H1 (cell line): ENCODE measurements at regions not wholly inside any gene's neighbourhood (a gene's known extent, or its start where the extent isn't known, plus 50 kb on each side); places are given as distances from the start of the nearest gene placed in this dataset.

Experiments used
- BCL11A ChIP-seq, 2 experiments: IDR thresholded peaks; one replicate each; pipeline ENCODE4 v1.6.1; 2011; ENCODE audit warnings: low read depth in 2 of 2, low read length in 2 of 2, mild to moderate bottlenecking in 2 of 2
- BRCA1 ChIP-seq: IDR thresholded peaks from 2 replicates; pipeline ENCODE4 v1.6.1; 2012; ENCODE audit warnings: low read depth, low read length, improper control_type of control experiment
- CREB1 ChIP-seq: IDR thresholded peaks from 2 replicates; pipeline ENCODE4 v1.6.1; 2012; ENCODE audit warnings: inconsistent platforms
- RBBP5 ChIP-seq: IDR thresholded peaks from 2 replicates; pipeline ENCODE4 v1.7.1; 2012; ENCODE audit warnings: low read depth, mild to moderate bottlenecking, inconsistent platforms, low read length, moderate library complexity, borderline replicate concordance
- TF ChIP-seq, protein P1 (sequence below): fragments of 300-600 bp; sonication (generic); IDR thresholded peaks from 2 replicates; pipeline ENCODE4 v1.7.1; 2012; ENCODE audit warnings: low read length, moderate library complexity, mild to moderate bottlenecking, inconsistent platforms; ENCODE audit not compliant: insufficient replicate concordance

DNA sequence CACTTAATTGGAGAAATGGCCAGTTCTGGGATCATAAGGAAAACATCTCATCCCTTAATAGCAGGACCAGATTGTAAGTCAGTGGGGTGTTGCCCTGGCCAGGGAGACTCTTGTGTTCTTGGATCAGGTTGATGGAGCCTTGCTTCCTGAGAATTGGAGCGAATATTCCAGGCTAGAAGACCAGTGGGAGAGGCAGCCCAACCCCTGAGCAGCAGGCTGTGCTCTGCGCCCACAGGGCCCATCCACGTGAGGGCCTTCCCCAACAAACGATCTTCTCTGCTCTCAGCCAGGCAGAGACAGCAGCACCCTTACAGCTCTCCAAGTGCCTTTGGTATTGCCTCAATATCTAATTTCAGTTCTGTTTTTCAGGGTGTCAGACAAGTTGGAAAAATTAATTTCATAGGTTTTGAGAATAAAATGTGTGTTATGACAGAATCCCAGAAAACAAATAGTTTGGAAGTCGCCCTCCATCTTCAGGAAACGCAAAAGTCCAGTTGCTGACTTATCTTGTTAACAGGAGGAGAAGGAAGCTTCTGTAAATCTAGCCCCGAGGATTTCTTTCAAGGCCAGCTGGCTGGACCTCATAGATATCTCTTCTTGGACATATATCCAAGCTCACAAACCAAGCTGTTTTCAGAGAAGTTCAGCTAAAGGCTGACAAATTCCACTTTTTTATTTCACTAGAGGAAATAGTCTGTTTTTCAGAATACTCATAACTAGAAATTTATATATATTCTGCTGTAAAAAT, 105.5 kb downstream of the COPS8 start (continued):
- TF ChIP-seq, protein P1, sequence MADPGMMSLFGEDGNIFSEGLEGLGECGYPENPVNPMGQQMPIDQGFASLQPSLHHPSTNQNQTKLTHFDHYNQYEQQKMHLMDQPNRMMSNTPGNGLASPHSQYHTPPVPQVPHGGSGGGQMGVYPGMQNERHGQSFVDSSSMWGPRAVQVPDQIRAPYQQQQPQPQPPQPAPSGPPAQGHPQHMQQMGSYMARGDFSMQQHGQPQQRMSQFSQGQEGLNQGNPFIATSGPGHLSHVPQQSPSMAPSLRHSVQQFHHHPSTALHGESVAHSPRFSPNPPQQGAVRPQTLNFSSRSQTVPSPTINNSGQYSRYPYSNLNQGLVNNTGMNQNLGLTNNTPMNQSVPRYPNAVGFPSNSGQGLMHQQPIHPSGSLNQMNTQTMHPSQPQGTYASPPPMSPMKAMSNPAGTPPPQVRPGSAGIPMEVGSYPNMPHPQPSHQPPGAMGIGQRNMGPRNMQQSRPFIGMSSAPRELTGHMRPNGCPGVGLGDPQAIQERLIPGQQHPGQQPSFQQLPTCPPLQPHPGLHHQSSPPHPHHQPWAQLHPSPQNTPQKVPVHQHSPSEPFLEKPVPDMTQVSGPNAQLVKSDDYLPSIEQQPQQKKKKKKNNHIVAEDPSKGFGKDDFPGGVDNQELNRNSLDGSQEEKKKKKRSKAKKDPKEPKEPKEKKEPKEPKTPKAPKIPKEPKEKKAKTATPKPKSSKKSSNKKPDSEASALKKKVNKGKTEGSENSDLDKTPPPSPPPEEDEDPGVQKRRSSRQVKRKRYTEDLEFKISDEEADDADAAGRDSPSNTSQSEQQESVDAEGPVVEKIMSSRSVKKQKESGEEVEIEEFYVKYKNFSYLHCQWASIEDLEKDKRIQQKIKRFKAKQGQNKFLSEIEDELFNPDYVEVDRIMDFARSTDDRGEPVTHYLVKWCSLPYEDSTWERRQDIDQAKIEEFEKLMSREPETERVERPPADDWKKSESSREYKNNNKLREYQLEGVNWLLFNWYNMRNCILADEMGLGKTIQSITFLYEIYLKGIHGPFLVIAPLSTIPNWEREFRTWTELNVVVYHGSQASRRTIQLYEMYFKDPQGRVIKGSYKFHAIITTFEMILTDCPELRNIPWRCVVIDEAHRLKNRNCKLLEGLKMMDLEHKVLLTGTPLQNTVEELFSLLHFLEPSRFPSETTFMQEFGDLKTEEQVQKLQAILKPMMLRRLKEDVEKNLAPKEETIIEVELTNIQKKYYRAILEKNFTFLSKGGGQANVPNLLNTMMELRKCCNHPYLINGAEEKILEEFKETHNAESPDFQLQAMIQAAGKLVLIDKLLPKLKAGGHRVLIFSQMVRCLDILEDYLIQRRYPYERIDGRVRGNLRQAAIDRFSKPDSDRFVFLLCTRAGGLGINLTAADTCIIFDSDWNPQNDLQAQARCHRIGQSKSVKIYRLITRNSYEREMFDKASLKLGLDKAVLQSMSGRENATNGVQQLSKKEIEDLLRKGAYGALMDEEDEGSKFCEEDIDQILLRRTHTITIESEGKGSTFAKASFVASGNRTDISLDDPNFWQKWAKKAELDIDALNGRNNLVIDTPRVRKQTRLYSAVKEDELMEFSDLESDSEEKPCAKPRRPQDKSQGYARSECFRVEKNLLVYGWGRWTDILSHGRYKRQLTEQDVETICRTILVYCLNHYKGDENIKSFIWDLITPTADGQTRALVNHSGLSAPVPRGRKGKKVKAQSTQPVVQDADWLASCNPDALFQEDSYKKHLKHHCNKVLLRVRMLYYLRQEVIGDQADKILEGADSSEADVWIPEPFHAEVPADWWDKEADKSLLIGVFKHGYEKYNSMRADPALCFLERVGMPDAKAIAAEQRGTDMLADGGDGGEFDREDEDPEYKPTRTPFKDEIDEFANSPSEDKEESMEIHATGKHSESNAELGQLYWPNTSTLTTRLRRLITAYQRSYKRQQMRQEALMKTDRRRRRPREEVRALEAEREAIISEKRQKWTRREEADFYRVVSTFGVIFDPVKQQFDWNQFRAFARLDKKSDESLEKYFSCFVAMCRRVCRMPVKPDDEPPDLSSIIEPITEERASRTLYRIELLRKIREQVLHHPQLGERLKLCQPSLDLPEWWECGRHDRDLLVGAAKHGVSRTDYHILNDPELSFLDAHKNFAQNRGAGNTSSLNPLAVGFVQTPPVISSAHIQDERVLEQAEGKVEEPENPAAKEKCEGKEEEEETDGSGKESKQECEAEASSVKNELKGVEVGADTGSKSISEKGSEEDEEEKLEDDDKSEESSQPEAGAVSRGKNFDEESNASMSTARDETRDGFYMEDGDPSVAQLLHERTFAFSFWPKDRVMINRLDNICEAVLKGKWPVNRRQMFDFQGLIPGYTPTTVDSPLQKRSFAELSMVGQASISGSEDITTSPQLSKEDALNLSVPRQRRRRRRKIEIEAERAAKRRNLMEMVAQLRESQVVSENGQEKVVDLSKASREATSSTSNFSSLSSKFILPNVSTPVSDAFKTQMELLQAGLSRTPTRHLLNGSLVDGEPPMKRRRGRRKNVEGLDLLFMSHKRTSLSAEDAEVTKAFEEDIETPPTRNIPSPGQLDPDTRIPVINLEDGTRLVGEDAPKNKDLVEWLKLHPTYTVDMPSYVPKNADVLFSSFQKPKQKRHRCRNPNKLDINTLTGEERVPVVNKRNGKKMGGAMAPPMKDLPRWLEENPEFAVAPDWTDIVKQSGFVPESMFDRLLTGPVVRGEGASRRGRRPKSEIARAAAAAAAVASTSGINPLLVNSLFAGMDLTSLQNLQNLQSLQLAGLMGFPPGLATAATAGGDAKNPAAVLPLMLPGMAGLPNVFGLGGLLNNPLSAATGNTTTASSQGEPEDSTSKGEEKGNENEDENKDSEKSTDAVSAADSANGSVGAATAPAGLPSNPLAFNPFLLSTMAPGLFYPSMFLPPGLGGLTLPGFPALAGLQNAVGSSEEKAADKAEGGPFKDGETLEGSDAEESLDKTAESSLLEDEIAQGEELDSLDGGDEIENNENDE, result no peak
- TF ChIP-seq BRCA1 (no peak), RBBP5 (no peak), BCL11A (IDR thresholded peaks at IDR 0.05; ENCODE audit: low read depth in 2 of 2, low read length in 2 of 2) (no peak), CREB1 (no peak)
